HG02981 (cell line): ENCODE measurements at regions not wholly inside any gene's neighbourhood (a gene's known extent, or its start where the extent isn't known, plus 50 kb on each side); places are given as distances from the start of the nearest gene placed in this dataset.

ENCODE experiments used
- ATAC-seq: cut with Tn5 transposase; IDR thresholded peaks from one replicate; pipeline ENCODE4 v1.9.1; 2021; ENCODE audit warnings: mild to moderate bottlenecking, moderate library complexity; ENCODE audit not compliant: unreplicated experiment

- no peak for ATAC-seq
Observed at GRCh38 chr11:103530257-103530656, 421.0 kb downstream of the DYNC2H1 start.

- ATAC-seq: no peak
Observed at GRCh38 chr11:103532133-103532788, 423.0 kb downstream of the DYNC2H1 start.

GRCh38 chr11:103534191-103534590 lies 425.0 kb downstream of the DYNC2H1 start:
- ATAC-seq: no peak

- ATAC-seq: no peak
Observed at GRCh38 chr11:103534959-103535358, 425.7 kb downstream of the DYNC2H1 start.

- ATAC-seq: no peak
Observed at GRCh38 chr11:103536335-103536722, 427.1 kb downstream of the DYNC2H1 start.

- ATAC-seq: no peak
Observed at GRCh38 chr11:103537904-103538502, 428.8 kb downstream of the DYNC2H1 start.

- no peak for ATAC-seq
Observed at GRCh38 chr11:103539166-103539565, 429.9 kb downstream of the DYNC2H1 start.

- ATAC-seq: no peak
Observed at GRCh38 chr11:103541186-103541795, 432.1 kb downstream of the DYNC2H1 start.

- ATAC-seq: no peak
Observed at GRCh38 chr11:103542851-103543250, 433.6 kb downstream of the DYNC2H1 start.

- no peak for ATAC-seq
Observed at GRCh38 chr11:103543456-103543855, 434.2 kb downstream of the DYNC2H1 start.

GRCh38 chr11:103544874-103545273 lies 435.6 kb downstream of the DYNC2H1 start:
- ATAC-seq: no peak

GRCh38 chr11:103545551-103545950 lies 436.3 kb downstream of the DYNC2H1 start:
- no peak for ATAC-seq

- no peak for ATAC-seq
Observed at GRCh38 chr11:103546236-103546635, 437.0 kb downstream of the DYNC2H1 start.

- ATAC-seq: no peak
Observed at GRCh38 chr11:103547024-103547423, 437.8 kb downstream of the DYNC2H1 start.

- ATAC-seq: no peak
Observed at GRCh38 chr11:103547691-103548090, 438.5 kb downstream of the DYNC2H1 start.

GRCh38 chr11:103548838-103549237 lies 439.6 kb downstream of the DYNC2H1 start:
- ATAC-seq: no peak

- ATAC-seq: no peak
Observed at GRCh38 chr11:103550811-103551210, 441.6 kb downstream of the DYNC2H1 start.

GRCh38 chr11:103552086-103552485 lies 442.9 kb downstream of the DYNC2H1 start:
- no peak for ATAC-seq

- ATAC-seq: no peak
Observed at GRCh38 chr11:103556171-103556570, 446.9 kb downstream of the DYNC2H1 start.

GRCh38 chr11:103566116-103566515 lies 456.9 kb downstream of the DYNC2H1 start:
- no peak for ATAC-seq

GRCh38 chr11:103581760-103582159 lies 454.7 kb upstream of the DDI1 start:
- no peak for ATAC-seq

- no peak for ATAC-seq
Observed at GRCh38 chr11:103582351-103582909, 454.0 kb upstream of the DDI1 start.
